ENCODE measurements at regions not wholly inside any gene's neighbourhood (a gene's known extent, or its start where the extent isn't known, plus 50 kb on each side); places are given as distances from the start of the nearest gene placed in this dataset.

DNA sequence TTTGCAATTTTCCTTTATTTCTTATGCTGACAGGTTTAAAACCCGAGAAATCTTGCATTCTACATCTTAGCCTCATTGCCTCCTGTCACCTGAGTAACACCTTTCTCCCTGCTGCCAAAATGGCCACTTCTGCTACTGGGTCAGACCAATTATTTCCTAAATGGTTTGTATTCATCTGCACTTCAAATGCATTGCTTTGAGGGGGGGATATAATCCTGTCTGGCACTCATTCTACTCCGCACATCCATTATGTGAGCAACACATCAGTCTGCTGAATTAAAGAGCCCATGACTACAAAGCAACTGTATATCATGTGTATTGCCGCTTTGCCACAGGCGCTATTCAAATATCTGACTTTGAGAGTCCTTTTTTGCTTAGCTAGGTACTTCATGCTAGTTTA lies 141.6 kb upstream of the TSHZ2 start:
- H2BK5ac ChIP-seq (ENCODE audit: low read depth, low read length, poor library complexity, severe bottlenecking), result no peak overlapping the region
- H3K4ac ChIP-seq (ENCODE audit: low read depth, low read length), result no peak overlapping the region
- H3K4me1 ChIP-seq (ENCODE audit: control insufficient read depth, insufficient read depth, low read length), result no peaks in the 10 kb centered on the region
- H2AK9ac ChIP-seq (replicated peaks; ENCODE audit: low read depth, low read length, poor library complexity), result no peak overlapping the region
- no peak overlapping the region for H4K5ac ChIP-seq (ENCODE audit: low read depth, low read length)
- no peaks in the 10 kb centered on the region for H3K27me3 ChIP-seq (ENCODE audit: control insufficient read depth, insufficient read depth, low read length)
- H2BK20ac ChIP-seq (ENCODE audit: low read depth, low read length), result no peak overlapping the region
- H3K36me3 ChIP-seq (ENCODE audit: control insufficient read depth, insufficient read depth, low read length), result no peaks in the 10 kb centered on the region
- no CpG with 5 or more reads among the region's 4 CpGs for WGBS, 2 experiments (ENCODE audit: extremely low coverage in 2 of 2, insufficient read length in 1 of 2)
- H3K14ac ChIP-seq (replicated peaks; ENCODE audit: low read depth, low read length), result no peak overlapping the region
- no peak overlapping the region for H4K91ac ChIP-seq (ENCODE audit: insufficient read depth, low read depth, low read length)
- TF ChIP-seq, protein P1, sequence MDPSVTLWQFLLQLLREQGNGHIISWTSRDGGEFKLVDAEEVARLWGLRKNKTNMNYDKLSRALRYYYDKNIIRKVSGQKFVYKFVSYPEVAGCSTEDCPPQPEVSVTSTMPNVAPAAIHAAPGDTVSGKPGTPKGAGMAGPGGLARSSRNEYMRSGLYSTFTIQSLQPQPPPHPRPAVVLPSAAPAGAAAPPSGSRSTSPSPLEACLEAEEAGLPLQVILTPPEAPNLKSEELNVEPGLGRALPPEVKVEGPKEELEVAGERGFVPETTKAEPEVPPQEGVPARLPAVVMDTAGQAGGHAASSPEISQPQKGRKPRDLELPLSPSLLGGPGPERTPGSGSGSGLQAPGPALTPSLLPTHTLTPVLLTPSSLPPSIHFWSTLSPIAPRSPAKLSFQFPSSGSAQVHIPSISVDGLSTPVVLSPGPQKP (IDR thresholded peaks at IDR 0.05; ENCODE audit: borderline replicate concordance, low read depth, low read length), result no peak
- TF ChIP-seq SMC3 (IDR thresholded peaks at IDR 0.05; ENCODE audit: low read depth, low read length) (no peak), CEBPB (IDR thresholded peaks at IDR 0.05; ENCODE audit: low read depth, low read length) (no peak), MAZ (IDR thresholded peaks at IDR 0.05; ENCODE audit: borderline replicate concordance, low read depth, low read length) (no peak), MAFK (IDR thresholded peaks at IDR 0.05; ENCODE audit: low read depth, low read length) (no peak), CHD1 (IDR thresholded peaks at IDR 0.05; ENCODE audit: low read depth, low read length) (no peak), POLR2A (IDR thresholded peaks at IDR 0.05; ENCODE audit: low read depth, low read length) (no peak)
- H2BK120ac ChIP-seq (ENCODE audit: low read depth, low read length), result no peak overlapping the region
- intact Hi-C loops (cut with micrococcal nuclease), result no loop called here
- H2AK5ac ChIP-seq (ENCODE audit: low read depth, low read length), result no peak overlapping the region
- no peak overlapping the region for H3K4me3 ChIP-seq (ENCODE audit: insufficient read depth, low read depth, low read length)
- H2BK15ac ChIP-seq (ENCODE audit: low read depth, low read length), result no peak overlapping the region
- dilution Hi-C loops (cut with HindIII; ENCODE audit: low sequenced_read_pairs, unreplicated experiment), result no loop called here
- no peak overlapping the region for H2AFZ ChIP-seq (replicated peaks; ENCODE audit: low read length, poor library complexity)
- CTCF ChIA-PET, result no interaction called here
- in situ Hi-C loops (cut with MboI; ENCODE audit: low sequenced_read_pairs), result no loop called here
- H4K20me1 ChIP-seq (ENCODE audit: insufficient read depth, low read length), result no peaks in the 10 kb centered on the region
- DNase-seq, result no peak
- no peak overlapping the region for H3K4me2 ChIP-seq (ENCODE audit: low read depth, low read length)
- H4K8ac ChIP-seq (ENCODE audit: low read depth in 2 of 2, low read length in 2 of 2), result no peak overlapping the region
- H3K9me1 ChIP-seq (ENCODE audit: insufficient read depth, low read length), result no peaks in the 10 kb centered on the region
- BruUV-seq (replicated peaks), result no TSS peak
- no peak overlapping the region for H3K56ac ChIP-seq (ENCODE audit: extremely low read depth, insufficient read depth, low read length)
- 0 out of 2 replicates have a peak, but pooled peaks cover 2% of the 10 kb centered on the region for H3K9me3 ChIP-seq (ENCODE audit: control insufficient read depth, insufficient read depth, low read length)
- no peak overlapping the region for H3K18ac ChIP-seq (ENCODE audit: low read depth, low read length)
- no peak for ATAC-seq (ENCODE audit: low read depth)
- no peaks in the 10 kb centered on the region for H3K79me1 ChIP-seq (ENCODE audit: low read depth in 1 of 2, low read length in 2 of 2)
- no peak overlapping the region for H3K27ac ChIP-seq (ENCODE audit: insufficient read depth, low read length)
- no peak overlapping the region for H3K23ac ChIP-seq (ENCODE audit: low read depth, low read length)
- POLR2A ChIA-PET (ENCODE audit: unreplicated experiment), result no interaction called here
- no peak overlapping the region for H3K9ac ChIP-seq (ENCODE audit: low read depth, low read length)

Data from IMR-90 (cell line).